Body of pancreas (tissue), 4 donors: ENCODE measurements at regions not wholly inside any gene's neighbourhood (a gene's known extent, or its start where the extent isn't known, plus 50 kb on each side); places are given as distances from the start of the nearest gene placed in this dataset.

ENCODE experiments used
- POLR2A ChIP-seq, 3 donors: fragments of 450-650 bp; IDR thresholded peaks; one replicate each; pipeline ENCODE4 v1.6.1; 2016; ENCODE audit warnings: antibody characterized with exemption in 3 of 3, mild to moderate bottlenecking in 2 of 3
- TF ChIP-seq, protein P1 (sequence below), 7 experiments: fragments of 450-650 bp in 4 of 7; fragments of 200-600 bp in 3 of 7; sonication (generic) in 3 of 7; IDR thresholded peaks; one replicate each; pipeline ENCODE4 v1.5.1; 2016 to 2019; ENCODE audit warnings: antibody characterized with exemption in 7 of 7

DNA sequence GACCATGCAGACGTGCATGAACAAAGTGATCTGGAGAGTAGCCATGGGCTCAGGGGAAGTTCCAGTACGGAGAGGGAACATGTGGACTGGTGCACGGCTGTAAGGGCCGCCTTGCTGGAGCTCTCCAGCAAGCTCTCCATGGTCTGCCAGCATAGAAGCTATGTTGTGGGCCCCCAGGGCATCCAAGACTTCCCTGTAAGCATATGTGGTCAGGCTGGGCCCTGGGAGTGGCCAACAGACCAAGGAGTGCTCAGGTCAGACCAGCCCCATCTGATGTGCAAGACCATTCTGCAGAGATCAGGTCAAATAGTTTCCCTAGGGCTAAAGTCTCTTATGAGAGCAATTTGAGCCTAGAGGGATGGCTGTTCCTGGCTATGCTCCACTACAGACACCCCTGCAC is 110.1 kb upstream of the DAZL start:
- TF ChIP-seq, protein P1, sequence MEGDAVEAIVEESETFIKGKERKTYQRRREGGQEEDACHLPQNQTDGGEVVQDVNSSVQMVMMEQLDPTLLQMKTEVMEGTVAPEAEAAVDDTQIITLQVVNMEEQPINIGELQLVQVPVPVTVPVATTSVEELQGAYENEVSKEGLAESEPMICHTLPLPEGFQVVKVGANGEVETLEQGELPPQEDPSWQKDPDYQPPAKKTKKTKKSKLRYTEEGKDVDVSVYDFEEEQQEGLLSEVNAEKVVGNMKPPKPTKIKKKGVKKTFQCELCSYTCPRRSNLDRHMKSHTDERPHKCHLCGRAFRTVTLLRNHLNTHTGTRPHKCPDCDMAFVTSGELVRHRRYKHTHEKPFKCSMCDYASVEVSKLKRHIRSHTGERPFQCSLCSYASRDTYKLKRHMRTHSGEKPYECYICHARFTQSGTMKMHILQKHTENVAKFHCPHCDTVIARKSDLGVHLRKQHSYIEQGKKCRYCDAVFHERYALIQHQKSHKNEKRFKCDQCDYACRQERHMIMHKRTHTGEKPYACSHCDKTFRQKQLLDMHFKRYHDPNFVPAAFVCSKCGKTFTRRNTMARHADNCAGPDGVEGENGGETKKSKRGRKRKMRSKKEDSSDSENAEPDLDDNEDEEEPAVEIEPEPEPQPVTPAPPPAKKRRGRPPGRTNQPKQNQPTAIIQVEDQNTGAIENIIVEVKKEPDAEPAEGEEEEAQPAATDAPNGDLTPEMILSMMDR (IDR thresholded peaks at IDR 0.05), result no peak
- TF ChIP-seq POLR2A (IDR thresholded peaks at IDR 0.05), result no peak
